Left lung (tissue), 4 donors: ENCODE measurements at regions not wholly inside any gene's neighbourhood (a gene's known extent, or its start where the extent isn't known, plus 50 kb on each side); places are given as distances from the start of the nearest gene placed in this dataset.
A peak's percentile ranks its signal among the peaks of the same experiment; 100 is the strongest.

Experiments
- ATAC-seq: fragments of 200-7000 bp; cut with Tn5 transposase; one replicate; pipeline ENCODE4 v1.9.1; 2020; ENCODE audit warnings: moderate library complexity
- DNase-seq, 4 donors: peaks; one replicate each; pipeline ENCODE4 v3.0.0-alpha.2; 2013 to 2020
- H3K27ac ChIP-seq, 2 donors: fragments of 200-600 bp; sonication (generic) in 1 of 2; one replicate each; pipeline versions ENCODE4 v1.5.0 to v1.8.0; 2020 to 2021
- H3K27me3 ChIP-seq, 2 donors: fragments of 200-600 bp; sonication (generic) in 1 of 2; one replicate each; pipeline versions ENCODE4 v1.5.0 to v1.8.0; 2020 to 2021
- H3K36me3 ChIP-seq, 2 donors: fragments of 200-600 bp; sonication (generic) in 1 of 2; one replicate each; pipeline versions ENCODE4 v1.5.0 to v1.8.0; 2020 to 2021
- H3K4me1 ChIP-seq, 2 donors: fragments of 200-600 bp; one replicate each; pipeline ENCODE4 v1.8.0; 2021
- H3K4me3 ChIP-seq, 2 donors: fragments of 200-600 bp; sonication (generic) in 1 of 2; one replicate each; pipeline versions ENCODE4 v1.5.0 to v1.8.0; 2020 to 2021; ENCODE audit warnings: mild to moderate bottlenecking in 1 of 2
- H3K9me3 ChIP-seq, 2 donors: fragments of 200-600 bp; sonication (generic) in 1 of 2; one replicate each; pipeline versions ENCODE4 v1.5.0 to v1.8.0; 2020 to 2021
- CTCF ChIP-seq, 2 donors: fragments of 200-600 bp; sonication (generic) in 1 of 2; IDR thresholded peaks; one replicate each; pipeline versions ENCODE4 v1.5.0 to v1.8.0; 2021; ENCODE audit warnings: antibody characterized with exemption in 2 of 2
- intact Hi-C, 2 donors: fragments of 100-400 bp; cut with DNase I; formaldehyde crosslinking; loops; one replicate each; pipeline versions ENCODE4 v1.11.2 to v1.14.2; 2022
- donor health status: DM: no; HTN: yes; CAD: no.
- donor health status: DM: no; HTN: no; CAD: no.

- H3K4me3 ChIP-seq: no peak overlapping the region
- peaks cover 0 to 17% of the 10 kb centered on the region in 2 donors for H3K9me3 ChIP-seq
- DNase-seq (peak in 1 of 4 donors; percentile 2), ATAC-seq (no peak)
- intact Hi-C loops: no loop called here
- no peak for TF ChIP-seq CTCF (IDR thresholded peaks at IDR 0.05)
- H3K4me1 ChIP-seq: no peaks in the 10 kb centered on the region
- H3K27me3 ChIP-seq: no peaks in the 10 kb centered on the region
- H3K36me3 ChIP-seq: no peaks in the 10 kb centered on the region
- no peak overlapping the region for H3K27ac ChIP-seq
Measured at GRCh38 chr14:27573018-27573417, 975.2 kb upstream of the NOVA1 start.

GRCh38 chr14:27587103-27587502 is 989.3 kb upstream of the NOVA1 start:
- Histone ChIP-seq H3K27ac (no peak overlapping the region), H3K4me3 (no peak overlapping the region), H3K27me3 (no peaks in the 10 kb centered on the region), H3K9me3 (no peaks in the 10 kb centered on the region), H3K36me3 (no peaks in the 10 kb centered on the region), H3K4me1 (no peaks in the 10 kb centered on the region)
- no peak for TF ChIP-seq CTCF (IDR thresholded peaks at IDR 0.05)
- no peak for ATAC-seq
- intact Hi-C loops: no loop called here
- no peak for DNase-seq

GRCh38 chr14:27605282-27605681 is 1007.4 kb upstream of the NOVA1 start:
- no peak for DNase-seq
- intact Hi-C loops: no loop called here

GRCh38 chr14:27608377-27608776 is 1010.5 kb upstream of the NOVA1 start:
- Histone ChIP-seq H3K4me3 (no peak overlapping the region), H3K27ac (no peak overlapping the region), H3K27me3 (no peaks in the 10 kb centered on the region), H3K4me1 (no peaks in the 10 kb centered on the region), H3K36me3 (no peaks in the 10 kb centered on the region), H3K9me3 (no peaks in the 10 kb centered on the region)
- no peak for DNase-seq
- ATAC-seq: no peak
- no peak for TF ChIP-seq CTCF (IDR thresholded peaks at IDR 0.05)
- intact Hi-C loops: no loop called here

More at GRCh38 chr14:27605282-27605681, 1007.4 kb upstream of the NOVA1 start:
- Histone ChIP-seq H3K4me3 (no peak overlapping the region), H3K27ac (no peak overlapping the region), H3K9me3 (no peaks in the 10 kb centered on the region), H3K36me3 (no peaks in the 10 kb centered on the region), H3K4me1 (no peaks in the 10 kb centered on the region), H3K27me3 (no peaks in the 10 kb centered on the region)
- no peak for ATAC-seq
- no peak for TF ChIP-seq CTCF (IDR thresholded peaks at IDR 0.05)

- Histone ChIP-seq H3K4me3 (no peak overlapping the region), H3K4me1 (no peaks in the 10 kb centered on the region), H3K36me3 (no peaks in the 10 kb centered on the region), H3K27ac (no peak overlapping the region), H3K27me3 (no peaks in the 10 kb centered on the region), H3K9me3 (no peaks in the 10 kb centered on the region)
- intact Hi-C loops: no loop called here
- ATAC-seq: no peak
- no peak for DNase-seq
- TF ChIP-seq CTCF (IDR thresholded peaks at IDR 0.05): no peak
Measured at GRCh38 chr14:27612121-27612520, 1014.3 kb upstream of the NOVA1 start.
